ENCODE measurements at regions not wholly inside any gene's neighbourhood (a gene's known extent, or its start where the extent isn't known, plus 50 kb on each side); places are given as distances from the start of the nearest gene placed in this dataset.

GRCh38 chr14:87409393-87409792 lies 583.6 kb downstream of the GALC start:
- Histone ChIP-seq H3K4me1 (replicated peaks in 1 of 2) (no peaks in the 10 kb centered on the region), H3K4me3 (no peak overlapping the region), H3K27ac (no peak overlapping the region), H3K36me3 (replicated peaks in 1 of 2) (no peaks in the 10 kb centered on the region), H3K27me3 (no peaks in the 10 kb centered on the region), H3K9me3 (replicated peaks in 1 of 3) (no peaks in the 10 kb centered on the region)
- DNase-seq, result no peak
- TF ChIP-seq POLR2A (IDR thresholded peaks at IDR 0.05), result no peak
- intact Hi-C loops (cut with DNase I), result no loop called here

DNA sequence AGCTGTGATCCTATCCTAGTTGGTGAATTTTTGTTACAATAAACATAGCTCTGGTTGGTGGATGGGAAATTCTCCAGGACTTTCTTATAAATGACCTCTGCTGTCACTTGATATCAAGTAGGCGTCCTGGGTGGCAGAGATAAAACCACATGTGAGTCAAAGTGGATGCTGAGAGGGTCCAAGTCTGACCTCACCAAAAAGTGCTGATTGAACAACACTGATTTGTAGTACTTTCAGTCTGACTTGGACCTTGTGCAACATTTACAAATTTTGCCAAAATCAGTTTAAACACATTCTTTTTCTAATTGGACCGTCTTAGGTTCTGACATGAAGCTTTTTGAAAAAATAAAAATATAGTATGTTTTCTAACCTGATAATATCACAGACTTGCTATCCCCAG lies 585.6 kb downstream of the GALC start:
- no peaks in the 10 kb centered on the region for H3K9me3 ChIP-seq (replicated peaks in 1 of 3)
- H3K27ac ChIP-seq, result no peak overlapping the region
- TF ChIP-seq, protein P1, sequence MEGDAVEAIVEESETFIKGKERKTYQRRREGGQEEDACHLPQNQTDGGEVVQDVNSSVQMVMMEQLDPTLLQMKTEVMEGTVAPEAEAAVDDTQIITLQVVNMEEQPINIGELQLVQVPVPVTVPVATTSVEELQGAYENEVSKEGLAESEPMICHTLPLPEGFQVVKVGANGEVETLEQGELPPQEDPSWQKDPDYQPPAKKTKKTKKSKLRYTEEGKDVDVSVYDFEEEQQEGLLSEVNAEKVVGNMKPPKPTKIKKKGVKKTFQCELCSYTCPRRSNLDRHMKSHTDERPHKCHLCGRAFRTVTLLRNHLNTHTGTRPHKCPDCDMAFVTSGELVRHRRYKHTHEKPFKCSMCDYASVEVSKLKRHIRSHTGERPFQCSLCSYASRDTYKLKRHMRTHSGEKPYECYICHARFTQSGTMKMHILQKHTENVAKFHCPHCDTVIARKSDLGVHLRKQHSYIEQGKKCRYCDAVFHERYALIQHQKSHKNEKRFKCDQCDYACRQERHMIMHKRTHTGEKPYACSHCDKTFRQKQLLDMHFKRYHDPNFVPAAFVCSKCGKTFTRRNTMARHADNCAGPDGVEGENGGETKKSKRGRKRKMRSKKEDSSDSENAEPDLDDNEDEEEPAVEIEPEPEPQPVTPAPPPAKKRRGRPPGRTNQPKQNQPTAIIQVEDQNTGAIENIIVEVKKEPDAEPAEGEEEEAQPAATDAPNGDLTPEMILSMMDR (IDR thresholded peaks at IDR 0.05), result no peak
- no peak for TF ChIP-seq POLR2A (IDR thresholded peaks at IDR 0.05)
- H3K36me3 ChIP-seq (replicated peaks in 1 of 2), result no peaks in the 10 kb centered on the region
- no peaks in the 10 kb centered on the region for H3K27me3 ChIP-seq
- 44 to 50% (median 46%) methylated on average over 2 of the region's 2 CpGs for WGBS, 4 donors
- no peak for DNase-seq
- no peaks in the 10 kb centered on the region for H3K4me1 ChIP-seq (replicated peaks in 1 of 2)
- intact Hi-C loops (cut with DNase I), result no loop called here
- H3K4me3 ChIP-seq, result no peak overlapping the region

- no peak overlapping the region for H3K27ac ChIP-seq
- intact Hi-C loops (cut with DNase I), result no loop called here
Observed at GRCh38 chr14:87405563-87405962, 587.4 kb downstream of the GALC start.

DNA sequence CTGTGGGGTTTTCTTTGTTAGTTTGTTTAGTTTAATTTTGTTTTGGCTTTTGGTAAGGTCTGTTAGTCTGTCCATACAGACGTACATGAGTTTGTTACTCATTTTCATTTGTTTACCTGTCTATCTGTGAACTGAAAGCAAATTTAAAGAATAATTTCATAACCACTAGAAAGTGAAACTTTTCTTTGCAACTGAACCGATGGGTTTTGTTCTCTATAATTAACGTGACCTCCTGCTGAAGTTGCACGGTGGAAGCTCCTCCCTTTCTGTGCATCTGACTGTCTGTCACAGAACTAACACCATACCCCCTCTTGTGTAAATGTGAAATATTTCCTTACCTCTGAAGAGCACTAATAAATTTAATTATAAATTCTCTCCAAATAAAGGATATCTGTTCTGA lies 595.5 kb downstream of the GALC start:
- Histone ChIP-seq H3K9me3 (replicated peaks in 1 of 3) (no peaks in the 10 kb centered on the region), H3K36me3 (replicated peaks in 1 of 2) (no peaks in the 10 kb centered on the region), H3K4me1 (replicated peaks in 1 of 2) (no peaks in the 10 kb centered on the region), H3K4me3 (no peak overlapping the region), H3K27ac (no peak overlapping the region), H3K27me3 (no peaks in the 10 kb centered on the region)
- 57 to 70% (median 64%) methylated on average over 4 of the region's 4 CpGs for WGBS, 4 donors
- TF ChIP-seq, protein P1 (IDR thresholded peaks at IDR 0.05), result no peak
- TF ChIP-seq POLR2A (IDR thresholded peaks at IDR 0.05), result no peak
- no peak for DNase-seq
- intact Hi-C loops (cut with DNase I), result no loop called here

More at GRCh38 chr14:87405563-87405962, 587.4 kb downstream of the GALC start:
- WGBS, 4 donors, result 38 to 63% (median 49%) methylated on average over 3 of the region's 3 CpGs
- Histone ChIP-seq H3K27me3 (no peaks in the 10 kb centered on the region), H3K9me3 (replicated peaks in 1 of 3) (no peaks in the 10 kb centered on the region), H3K4me1 (replicated peaks in 1 of 2) (no peaks in the 10 kb centered on the region), H3K36me3 (replicated peaks in 1 of 2) (no peaks in the 10 kb centered on the region), H3K4me3 (no peak overlapping the region)
- no peak for DNase-seq
- TF ChIP-seq, protein P1 (IDR thresholded peaks at IDR 0.05), result no peak
- no peak for TF ChIP-seq POLR2A (IDR thresholded peaks at IDR 0.05)

DNA sequence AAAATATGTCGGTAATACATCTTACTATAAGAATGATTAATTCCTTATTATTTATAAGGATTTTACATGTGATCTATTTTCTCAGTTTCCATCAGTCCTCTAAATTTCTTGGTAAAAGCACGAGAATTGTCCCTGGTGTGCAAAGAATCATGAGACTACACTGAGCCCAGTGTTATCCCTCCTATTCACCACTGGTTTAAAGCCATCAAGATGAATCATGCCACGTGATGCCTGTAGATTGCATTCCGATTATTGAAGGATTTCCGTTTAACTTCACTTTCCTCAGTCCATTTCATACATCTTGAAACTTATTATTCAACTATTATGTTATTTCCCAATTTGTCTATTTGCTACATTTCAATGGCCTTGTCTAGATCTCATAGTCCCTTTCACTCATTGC lies 601.9 kb downstream of the GALC start:
- 83 to 88% (median 88%) methylated on average over 5 of the region's 5 CpGs for WGBS, 4 donors

More for the DNA sequence above, 601.9 kb downstream of the GALC start:
- H3K36me3 ChIP-seq (replicated peaks in 1 of 2), result no peaks in the 10 kb centered on the region
- TF ChIP-seq, protein P1 (IDR thresholded peaks at IDR 0.05), result no peak
- no peak for TF ChIP-seq POLR2A (IDR thresholded peaks at IDR 0.05)
- H3K4me1 ChIP-seq (replicated peaks in 1 of 2), result no peaks in the 10 kb centered on the region
- no peak for DNase-seq
- intact Hi-C loops (cut with DNase I), result no loop called here
- H3K27ac ChIP-seq, result no peak overlapping the region
- H3K27me3 ChIP-seq, result no peaks in the 10 kb centered on the region
- H3K9me3 ChIP-seq (replicated peaks in 1 of 3), result no peaks in the 10 kb centered on the region
- H3K4me3 ChIP-seq, result no peak overlapping the region

Data from adrenal gland (tissue), 9 donors.